ENCODE measurements at regions not wholly inside any gene's neighbourhood (a gene's known extent, or its start where the extent isn't known, plus 50 kb on each side); places are given as distances from the start of the nearest gene placed in this dataset.

DNA sequence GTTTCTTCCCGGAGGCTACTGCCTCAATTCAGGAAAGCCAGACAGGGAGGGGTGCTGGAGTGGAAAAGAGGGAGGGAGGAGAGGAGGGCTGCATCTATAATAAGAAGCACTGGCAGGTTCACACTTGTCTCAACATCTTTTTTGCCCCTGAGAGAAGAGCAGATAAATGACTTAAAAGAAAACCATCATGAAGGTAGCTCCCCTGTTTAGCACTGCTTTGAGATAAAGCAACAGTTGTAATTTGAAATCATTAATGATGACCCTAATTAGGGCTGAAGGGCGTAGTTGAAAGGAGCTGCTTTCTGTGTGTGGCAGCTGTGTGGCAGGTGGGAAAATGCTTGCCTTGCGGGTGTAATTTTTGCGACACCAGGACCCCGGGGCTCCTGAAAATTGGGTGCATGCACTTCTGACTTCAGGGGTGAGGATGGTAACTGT lies 222.8 kb upstream of the IL12A start:
- TF ChIP-seq, protein P1, sequence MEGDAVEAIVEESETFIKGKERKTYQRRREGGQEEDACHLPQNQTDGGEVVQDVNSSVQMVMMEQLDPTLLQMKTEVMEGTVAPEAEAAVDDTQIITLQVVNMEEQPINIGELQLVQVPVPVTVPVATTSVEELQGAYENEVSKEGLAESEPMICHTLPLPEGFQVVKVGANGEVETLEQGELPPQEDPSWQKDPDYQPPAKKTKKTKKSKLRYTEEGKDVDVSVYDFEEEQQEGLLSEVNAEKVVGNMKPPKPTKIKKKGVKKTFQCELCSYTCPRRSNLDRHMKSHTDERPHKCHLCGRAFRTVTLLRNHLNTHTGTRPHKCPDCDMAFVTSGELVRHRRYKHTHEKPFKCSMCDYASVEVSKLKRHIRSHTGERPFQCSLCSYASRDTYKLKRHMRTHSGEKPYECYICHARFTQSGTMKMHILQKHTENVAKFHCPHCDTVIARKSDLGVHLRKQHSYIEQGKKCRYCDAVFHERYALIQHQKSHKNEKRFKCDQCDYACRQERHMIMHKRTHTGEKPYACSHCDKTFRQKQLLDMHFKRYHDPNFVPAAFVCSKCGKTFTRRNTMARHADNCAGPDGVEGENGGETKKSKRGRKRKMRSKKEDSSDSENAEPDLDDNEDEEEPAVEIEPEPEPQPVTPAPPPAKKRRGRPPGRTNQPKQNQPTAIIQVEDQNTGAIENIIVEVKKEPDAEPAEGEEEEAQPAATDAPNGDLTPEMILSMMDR (IDR thresholded peaks at IDR 0.05; ENCODE audit: insufficient read depth, low read length, poor library complexity, severe bottlenecking): no peak
- TF ChIP-seq EZH2phosphoT487 (conservative IDR thresholded peaks at IDR 0.05; ENCODE audit: low read length): no peak

All from SU-DHL-6 (cell line).